GDM1 (cell line): ENCODE measurements at regions not wholly inside any gene's neighbourhood (a gene's known extent, or its start where the extent isn't known, plus 50 kb on each side); places are given as distances from the start of the nearest gene placed in this dataset.
A peak's percentile ranks its signal among the peaks of the same experiment; 100 is the strongest.

Experiments used
- DNase-seq: peaks from one replicate; lab custom pipeline; 2025; lab: John Stamatoyannopoulos, UW

- no peak for DNase-seq
These were observed 64.3 kb downstream of the DMRTA2 start for GRCh38 chr1:50358962-50359361.

DNA sequence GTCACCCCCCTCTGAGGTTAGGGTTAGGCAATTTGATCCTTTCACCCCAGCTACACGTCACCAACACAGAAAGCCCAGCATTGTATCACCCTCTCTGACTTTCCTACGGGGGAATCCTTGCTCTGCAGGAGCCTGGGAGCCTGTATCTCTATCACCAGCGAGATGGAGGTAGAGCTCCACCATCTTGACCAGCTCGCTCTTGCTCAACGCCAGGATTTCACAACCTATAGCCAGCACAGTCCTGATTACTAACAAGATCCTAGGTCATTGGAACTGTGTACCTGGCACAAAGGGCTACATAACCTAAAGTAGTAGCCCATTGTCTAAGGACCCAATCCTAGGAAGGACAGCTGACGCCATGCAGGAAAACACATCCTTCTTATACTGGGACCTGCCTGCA lies 66.1 kb downstream of the DMRTA2 start:
- DNase-seq, result no peak

GRCh38 chr1:50354813-50355212 lies 68.4 kb downstream of the DMRTA2 start:
- DNase-seq, result no peak

- no peak for DNase-seq
These were observed 70.8 kb downstream of the DMRTA2 start for GRCh38 chr1:50352428-50352827.

GRCh38 chr1:50350868-50351267 lies 72.4 kb downstream of the DMRTA2 start:
- no peak for DNase-seq

DNA sequence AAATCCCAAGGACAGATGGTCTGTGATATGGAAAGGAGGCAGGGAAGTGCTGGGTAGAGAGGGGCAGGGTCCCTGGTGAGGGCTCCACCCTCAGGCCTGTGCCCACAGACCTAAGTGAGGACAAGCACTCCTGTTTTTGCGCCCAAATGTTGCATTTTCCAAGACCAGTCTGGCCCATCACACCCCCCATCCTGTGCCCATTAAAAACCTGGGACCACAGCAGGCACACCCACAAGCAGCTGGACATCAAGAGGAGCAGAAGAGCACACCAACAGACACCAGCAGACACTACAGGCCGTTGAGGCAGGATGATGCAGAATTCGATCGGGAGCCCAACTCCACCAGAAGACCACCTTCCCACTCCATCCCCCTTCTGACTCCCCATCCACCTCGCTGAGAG lies 72.8 kb downstream of the DMRTA2 start:
- no peak for DNase-seq

- no peak for DNase-seq
These were observed 74.0 kb downstream of the DMRTA2 start for GRCh38 chr1:50349242-50349565.

GRCh38 chr1:50348449-50349241 lies 74.6 kb downstream of the DMRTA2 start:
- peak; percentile 27 for DNase-seq

- no peak for DNase-seq
These were observed 75.3 kb downstream of the DMRTA2 start for GRCh38 chr1:50347933-50348332.

- DNase-seq, result no peak
These were observed 76.6 kb downstream of the DMRTA2 start for GRCh38 chr1:50346621-50347020.

GRCh38 chr1:50343323-50343722 lies 79.9 kb downstream of the DMRTA2 start:
- no peak for DNase-seq

- no peak for DNase-seq
These were observed 80.7 kb downstream of the DMRTA2 start for GRCh38 chr1:50342525-50342924.

GRCh38 chr1:50335036-50335435 lies 88.2 kb downstream of the DMRTA2 start:
- no peak for DNase-seq

DNA sequence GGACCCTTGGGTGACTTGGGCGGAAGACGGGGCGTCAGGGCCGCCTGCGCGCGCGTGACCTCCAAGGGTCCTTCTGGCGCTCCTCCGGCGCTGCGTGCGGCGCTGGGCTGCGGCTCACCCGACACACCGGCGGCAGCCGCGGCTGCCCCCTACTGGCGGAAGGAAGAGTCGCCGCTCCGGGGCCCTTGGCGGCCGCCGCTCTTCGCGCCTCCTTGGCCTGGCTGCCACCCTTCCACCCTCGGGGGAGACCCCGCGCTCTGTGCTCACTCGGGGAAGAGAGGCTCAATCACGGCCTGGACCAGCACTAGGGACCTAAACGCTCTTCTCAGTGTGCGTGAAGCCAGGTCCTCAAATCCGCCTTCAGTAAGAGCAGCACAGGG lies 89.7 kb downstream of the DMRTA2 start:
- peak; percentile 14 for DNase-seq

DNA sequence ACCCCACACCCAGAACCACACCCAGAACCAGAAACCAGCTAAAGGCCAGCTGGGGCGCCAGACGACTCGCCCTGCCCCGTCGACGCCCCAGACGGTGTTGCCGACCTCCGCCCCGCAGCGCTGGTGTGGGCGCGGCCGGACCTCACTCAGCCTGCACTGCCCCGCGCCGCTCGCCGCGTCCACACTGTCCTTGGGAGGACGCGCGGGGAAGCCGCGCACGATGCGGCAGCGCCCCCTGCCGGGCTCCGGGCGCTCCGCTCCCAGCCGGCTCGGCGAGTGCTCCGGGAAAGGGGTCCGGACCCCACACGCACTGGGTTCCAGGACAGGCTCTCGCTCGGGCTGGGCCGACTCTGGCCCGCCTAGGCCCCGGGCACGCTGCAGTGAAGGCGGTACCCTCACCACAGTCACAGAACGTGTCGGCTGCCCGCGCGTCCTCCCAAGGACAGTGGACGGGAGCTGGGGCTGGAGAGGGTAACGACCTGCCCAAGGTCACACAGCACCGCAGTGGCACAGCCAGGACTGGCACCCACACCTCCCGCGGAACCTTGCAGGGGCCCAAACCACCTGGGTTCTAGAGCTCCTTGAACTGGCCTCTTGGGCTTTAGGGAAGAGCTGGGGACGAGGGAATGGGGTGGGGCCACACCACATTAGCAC lies 90.2 kb downstream of the DMRTA2 start:
- peak; percentile 12 for DNase-seq

- no peak for DNase-seq
These were observed 93.8 kb downstream of the DMRTA2 start for GRCh38 chr1:50329332-50329932.

DNA sequence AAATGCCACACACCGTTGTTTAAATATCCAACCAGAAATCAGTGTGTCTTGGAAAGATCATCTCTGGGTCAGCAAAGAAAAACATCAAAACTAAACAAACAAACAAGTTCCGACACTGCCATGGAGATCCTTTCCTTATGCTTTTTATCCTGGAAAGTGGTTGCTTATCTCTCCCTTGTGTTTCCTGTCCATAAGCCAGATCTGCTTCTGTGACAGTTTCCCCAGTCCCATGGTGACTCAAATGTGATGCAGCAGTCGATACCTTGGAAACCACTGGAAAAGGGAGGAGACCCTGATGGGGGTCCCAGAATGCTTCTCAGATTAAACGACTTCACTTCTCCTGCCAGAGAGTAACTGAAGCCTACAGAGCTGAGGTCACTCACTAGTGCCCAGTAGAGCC lies 94.7 kb downstream of the DMRTA2 start:
- no peak for DNase-seq

- no peak for DNase-seq
These were observed 97.2 kb downstream of the DMRTA2 start for GRCh38 chr1:50326026-50326425.

DNA sequence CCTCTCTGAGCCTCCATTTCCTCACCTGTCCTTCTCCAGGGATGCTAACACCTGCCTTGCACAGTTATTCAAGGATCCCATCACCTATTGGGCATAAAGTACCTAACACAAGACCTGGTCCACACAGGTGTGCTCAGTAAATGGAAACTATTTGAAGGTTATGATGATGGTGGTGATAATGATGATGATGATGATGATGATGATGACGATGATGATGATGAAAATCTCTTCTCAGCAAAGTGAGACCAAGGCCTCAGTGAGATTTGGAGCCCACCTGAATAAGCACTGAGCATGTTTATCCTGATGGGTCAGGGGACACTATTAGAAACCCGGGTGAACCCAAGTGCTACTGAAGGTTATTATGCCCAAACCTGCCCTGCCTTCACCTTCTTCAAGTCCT lies 100.7 kb downstream of the DMRTA2 start:
- no peak for DNase-seq

DNA sequence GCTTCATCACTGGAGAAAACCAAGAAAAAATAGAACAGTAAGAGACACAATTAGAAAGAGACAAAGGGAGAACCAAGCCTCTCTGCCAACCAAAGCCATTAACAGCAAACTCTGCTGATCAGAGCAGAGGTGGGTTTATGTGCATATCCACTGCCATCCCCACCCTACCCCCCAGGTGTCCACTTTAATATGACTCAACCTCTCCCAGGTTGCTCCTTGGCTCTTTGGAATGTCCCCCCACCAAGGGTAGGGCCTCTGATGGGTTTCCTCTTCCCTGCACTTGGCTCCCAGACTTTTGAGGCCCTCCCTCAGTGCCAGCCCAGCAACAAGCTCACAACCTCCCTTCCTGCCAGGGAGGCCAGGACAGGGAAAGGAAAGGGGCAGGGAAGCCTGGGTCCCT lies 104.8 kb downstream of the DMRTA2 start:
- no peak for DNase-seq

DNA sequence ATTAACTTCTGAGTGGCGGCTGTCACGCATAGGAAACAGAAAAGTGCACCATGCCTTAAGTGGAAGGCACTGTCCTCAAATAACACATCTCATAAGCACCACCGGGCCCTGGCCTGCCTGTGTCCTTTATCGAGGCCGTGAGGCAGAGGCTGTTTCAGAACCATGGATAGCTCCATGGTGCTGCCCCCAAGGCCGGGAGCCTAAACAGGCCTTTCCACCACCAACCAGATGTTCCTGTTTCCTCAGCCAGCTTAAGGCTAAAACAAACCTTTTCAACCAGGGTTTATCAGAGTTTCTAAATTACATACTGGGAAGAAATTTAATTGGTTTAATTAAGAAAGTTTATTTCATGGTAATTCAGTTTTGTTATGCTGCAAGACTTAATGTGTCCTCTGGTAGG lies 114.4 kb downstream of the DMRTA2 start:
- no peak for DNase-seq

DNA sequence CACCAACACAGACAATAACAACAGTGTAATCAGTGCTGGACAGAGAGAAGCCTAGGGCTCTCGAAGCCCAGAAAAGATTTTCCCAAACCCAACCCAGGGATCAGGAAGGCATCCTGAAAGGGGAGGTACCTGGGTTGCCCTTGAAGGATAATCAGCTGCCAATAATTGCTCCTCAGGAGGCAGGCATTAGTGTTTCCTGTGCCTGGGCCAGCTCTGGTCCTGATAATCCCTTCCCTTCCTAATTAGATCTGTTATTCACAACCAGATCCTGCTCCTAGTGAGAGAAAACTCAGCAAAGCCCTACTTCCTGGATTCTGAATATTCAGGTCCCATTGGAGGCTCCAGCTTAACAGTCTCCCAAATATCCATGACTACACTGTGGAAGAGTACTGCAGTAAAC lies 117.4 kb downstream of the DMRTA2 start:
- DNase-seq, result no peak

DNA sequence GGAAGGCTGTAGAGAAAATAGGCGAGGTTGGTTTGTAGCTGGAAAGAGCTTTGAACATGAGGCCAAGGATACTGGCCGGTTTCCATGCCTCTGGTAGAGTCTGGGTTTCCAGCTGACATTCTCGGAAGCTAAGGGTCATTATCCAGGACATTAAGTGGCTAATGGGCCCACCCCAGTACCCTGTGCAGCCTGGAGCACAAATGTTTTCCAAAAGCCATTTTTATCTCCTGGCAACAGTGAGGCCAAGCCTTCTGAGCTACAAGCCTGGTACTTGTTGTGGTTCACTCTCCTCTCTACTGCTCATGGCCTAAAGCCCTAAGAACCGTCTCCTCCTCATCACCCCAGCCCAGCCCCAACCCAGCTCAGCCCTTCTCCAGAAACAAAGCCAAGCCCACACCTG lies 122.9 kb downstream of the DMRTA2 start:
- DNase-seq, result no peak

DNA sequence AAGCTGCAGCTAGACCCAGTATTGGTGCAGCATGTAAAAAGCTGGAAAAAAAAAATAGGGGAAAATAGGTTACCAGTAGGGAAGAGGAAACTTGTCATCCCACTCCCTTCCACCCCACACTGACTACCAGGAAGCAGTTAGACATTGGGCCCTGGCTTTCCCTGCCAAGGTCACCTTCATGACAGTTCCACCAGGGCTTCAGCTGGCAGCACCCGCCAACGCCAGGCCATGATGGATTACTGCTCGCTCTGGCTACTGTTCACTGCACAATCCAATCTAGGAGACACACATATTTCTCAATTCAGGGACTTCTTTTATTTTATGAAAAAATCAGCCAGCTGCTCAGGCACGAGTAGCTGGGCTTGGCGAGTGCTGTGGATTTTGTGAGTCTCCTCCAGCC lies 127.7 kb downstream of the DMRTA2 start:
- no peak for DNase-seq
